NCI-H82 treated with DMSO at 0.1 percent for 48 hours (cell line): ENCODE measurements at regions not wholly inside any gene's neighbourhood (a gene's known extent, or its start where the extent isn't known, plus 50 kb on each side); places are given as distances from the start of the nearest gene placed in this dataset.

Source experiments
- DNase-seq: peaks from one replicate; lab custom pipeline; 2025; ENCODE audit not compliant: unreplicated experiment; lab: John Stamatoyannopoulos, UW

GRCh38 chr17:36661047-36661666 lies 59.8 kb downstream of the MRM1 start:
- no peak for DNase-seq

- no peak for DNase-seq
These were observed 60.3 kb downstream of the MRM1 start for GRCh38 chr17:36661688-36662087.

DNA sequence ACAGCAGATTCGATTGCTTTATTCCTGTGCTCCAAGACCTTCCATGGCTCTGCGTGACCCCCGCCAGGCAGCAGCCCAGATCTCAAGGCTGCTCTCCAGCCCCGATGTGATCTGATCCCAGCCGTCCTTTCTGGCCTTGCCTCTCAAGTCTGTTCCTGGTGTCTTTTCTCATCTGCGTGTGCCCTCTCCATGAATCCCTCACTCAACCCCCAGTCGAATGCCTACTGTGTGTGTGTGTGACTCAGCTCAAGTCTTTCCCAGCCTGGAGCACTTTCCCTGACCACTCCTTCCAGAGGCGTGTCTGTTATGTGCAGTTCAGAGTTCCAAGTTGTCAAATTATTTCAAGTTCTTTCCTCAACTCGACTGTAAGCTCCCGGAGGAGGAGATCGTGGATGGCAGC lies 64.0 kb downstream of the MRM1 start:
- DNase-seq = no peak

- no peak for DNase-seq
These were observed 66.5 kb downstream of the MRM1 start for GRCh38 chr17:36667922-36668321.

DNA sequence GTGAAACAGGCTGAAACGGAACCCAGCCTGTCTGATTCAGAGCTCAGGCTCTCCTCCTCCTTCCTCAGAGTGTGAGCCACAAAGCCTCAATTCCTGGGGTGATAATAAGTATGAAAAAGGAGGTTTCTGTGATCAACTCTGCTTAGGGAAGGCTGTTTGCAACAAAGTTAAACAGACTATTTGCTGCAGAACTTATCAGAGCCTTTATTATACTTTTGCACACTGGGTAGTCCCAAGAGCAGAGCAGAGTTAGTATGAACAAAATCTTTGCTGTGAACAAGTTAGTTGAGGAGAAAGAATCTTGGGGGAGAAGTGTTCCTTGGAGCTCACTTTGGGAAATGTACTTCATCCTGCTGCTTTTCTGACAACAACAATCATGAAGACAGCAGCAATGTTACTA lies 67.4 kb downstream of the MRM1 start:
- no peak for DNase-seq

GRCh38 chr17:36671144-36671543 lies 69.8 kb downstream of the MRM1 start:
- no peak for DNase-seq

GRCh38 chr17:36672403-36672918 lies 71.1 kb downstream of the MRM1 start:
- DNase-seq = no peak

GRCh38 chr17:36673068-36673467 lies 71.7 kb downstream of the MRM1 start:
- DNase-seq = no peak

- DNase-seq = no peak
These were observed 72.4 kb downstream of the MRM1 start for GRCh38 chr17:36673637-36674277.

DNA sequence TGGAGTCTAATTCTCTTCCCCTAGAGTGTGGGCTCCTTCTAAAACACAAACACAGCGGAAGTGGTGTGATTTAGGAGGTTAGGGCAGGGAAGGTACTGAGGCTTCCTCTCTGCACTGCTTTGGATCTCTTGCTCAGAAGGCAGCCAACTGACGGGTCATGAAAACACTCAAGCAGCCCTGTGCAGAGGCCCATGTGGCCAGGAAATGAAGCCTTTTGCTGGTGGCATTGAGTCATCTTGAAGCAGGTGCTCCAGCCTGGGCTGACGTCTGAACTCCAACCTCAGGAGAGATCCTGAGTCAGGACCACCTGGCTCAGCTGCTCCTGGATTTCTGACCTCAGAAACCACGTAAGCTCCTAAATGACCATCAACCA lies 72.9 kb downstream of the MRM1 start:
- DNase-seq = no peak

- DNase-seq = no peak
These were observed 73.9 kb downstream of the MRM1 start for GRCh38 chr17:36675250-36675649.

DNA sequence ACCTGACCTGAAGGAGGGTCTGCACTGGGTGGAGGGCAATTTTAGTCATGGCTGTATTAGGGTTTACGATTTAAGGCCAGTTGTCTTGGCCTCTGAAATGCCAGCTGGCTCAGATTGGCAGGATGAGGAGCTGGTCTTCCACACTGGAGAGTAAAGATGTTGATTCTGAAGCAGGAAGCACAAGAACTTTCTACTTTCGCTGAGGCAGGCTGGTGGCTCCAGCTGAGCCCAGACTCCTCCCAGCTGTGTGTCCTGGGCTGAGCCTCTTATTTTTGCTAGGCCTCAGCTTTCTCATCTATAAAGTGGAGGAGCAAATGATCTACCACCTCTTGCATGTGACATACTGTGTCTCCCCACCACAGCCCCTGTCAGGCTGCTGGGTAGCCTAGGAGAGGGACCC lies 74.4 kb downstream of the MRM1 start:
- no peak for DNase-seq

GRCh38 chr17:36679815-36680467 lies 78.6 kb downstream of the MRM1 start:
- DNase-seq = no peak

DNA sequence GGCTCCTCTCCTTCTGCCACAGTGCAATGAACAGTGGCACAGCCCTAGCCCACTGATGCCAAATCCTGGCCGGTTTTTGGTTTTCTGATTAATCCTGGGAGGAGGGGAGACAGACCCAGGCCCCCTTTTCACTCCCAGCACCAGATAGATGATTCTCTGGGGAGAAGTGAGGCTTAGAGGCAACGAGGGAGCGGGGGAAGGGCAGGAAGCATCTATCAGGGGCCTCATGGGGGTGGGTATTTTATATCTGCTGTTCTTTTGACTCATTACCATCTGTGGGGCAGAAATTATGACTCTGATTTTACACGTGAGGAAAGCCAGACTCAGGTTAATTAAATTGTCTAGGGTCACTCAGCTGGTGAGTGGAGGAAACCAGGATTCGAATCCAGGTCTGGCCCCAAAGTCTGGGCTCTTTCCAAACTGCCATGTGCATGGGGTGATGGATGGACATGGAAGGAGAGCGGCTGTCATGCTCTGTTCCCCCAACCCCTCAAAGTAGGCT lies 79.4 kb downstream of the MRM1 start:
- no peak for DNase-seq

GRCh38 chr17:36682773-36683172 lies 81.4 kb downstream of the MRM1 start:
- DNase-seq = no peak

DNA sequence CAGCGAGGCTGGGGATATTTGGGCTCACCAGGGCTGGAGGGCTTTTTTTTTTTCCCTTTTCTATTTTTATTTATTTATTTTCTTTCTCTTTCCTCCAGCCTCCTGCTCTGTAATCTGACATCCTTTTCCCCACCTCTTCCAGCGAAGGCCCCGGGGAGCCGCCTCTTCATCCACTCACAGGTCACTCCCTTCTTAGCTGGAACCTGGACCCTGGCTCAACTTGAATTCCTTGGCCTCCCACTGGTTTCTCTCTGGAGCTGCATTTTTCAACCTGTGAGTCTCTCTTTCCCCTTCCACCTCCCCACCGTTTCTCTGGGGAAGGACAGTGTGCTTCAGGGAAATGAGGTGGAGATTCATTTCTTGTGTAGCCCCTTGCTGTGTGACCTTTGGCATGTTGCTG lies 82.0 kb downstream of the MRM1 start:
- DNase-seq = no peak

GRCh38 chr17:36684134-36684533 lies 82.8 kb downstream of the MRM1 start:
- DNase-seq = no peak

- no peak for DNase-seq
These were observed 84.8 kb downstream of the MRM1 start for GRCh38 chr17:36686123-36686669.

GRCh38 chr17:36687736-36688135 lies 86.4 kb downstream of the MRM1 start:
- DNase-seq = no peak

- DNase-seq = no peak
These were observed 87.8 kb downstream of the MRM1 start for GRCh38 chr17:36689089-36689667.

DNA sequence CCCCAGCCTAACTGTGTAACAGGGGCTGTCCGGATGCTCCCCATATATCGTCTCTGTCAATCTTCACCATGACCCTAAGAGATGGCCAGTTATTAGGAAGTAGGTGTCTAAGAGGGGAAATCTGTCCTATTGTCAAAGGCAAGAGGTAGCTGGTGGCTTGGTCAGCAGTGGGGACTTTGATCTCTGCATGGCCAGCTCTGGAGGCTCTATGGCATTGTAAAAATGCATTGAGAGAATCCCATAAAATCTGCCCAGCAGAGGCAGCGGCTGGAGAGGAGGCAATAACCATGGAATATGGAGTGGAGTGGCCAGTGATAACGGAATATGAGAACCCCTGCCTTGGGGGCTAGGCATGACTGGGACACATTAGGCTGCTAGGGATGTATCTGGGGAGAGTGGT lies 88.8 kb downstream of the MRM1 start:
- DNase-seq = no peak

- no peak for DNase-seq
These were observed 90.2 kb downstream of the MRM1 start for GRCh38 chr17:36691606-36692005.
